Left renal cortex interstitium (tissue), 4 donors: ENCODE measurements at regions not wholly inside any gene's neighbourhood (a gene's known extent, or its start where the extent isn't known, plus 50 kb on each side); places are given as distances from the start of the nearest gene placed in this dataset.

Experiments used
- DNase-seq, 4 donors: peaks; one replicate each; pipeline ENCODE4 v3.0.0-alpha.2; 2013; ENCODE audit warnings: low read depth in 4 of 4, low spot score in 2 of 4, missing footprints in 1 of 4

DNA sequence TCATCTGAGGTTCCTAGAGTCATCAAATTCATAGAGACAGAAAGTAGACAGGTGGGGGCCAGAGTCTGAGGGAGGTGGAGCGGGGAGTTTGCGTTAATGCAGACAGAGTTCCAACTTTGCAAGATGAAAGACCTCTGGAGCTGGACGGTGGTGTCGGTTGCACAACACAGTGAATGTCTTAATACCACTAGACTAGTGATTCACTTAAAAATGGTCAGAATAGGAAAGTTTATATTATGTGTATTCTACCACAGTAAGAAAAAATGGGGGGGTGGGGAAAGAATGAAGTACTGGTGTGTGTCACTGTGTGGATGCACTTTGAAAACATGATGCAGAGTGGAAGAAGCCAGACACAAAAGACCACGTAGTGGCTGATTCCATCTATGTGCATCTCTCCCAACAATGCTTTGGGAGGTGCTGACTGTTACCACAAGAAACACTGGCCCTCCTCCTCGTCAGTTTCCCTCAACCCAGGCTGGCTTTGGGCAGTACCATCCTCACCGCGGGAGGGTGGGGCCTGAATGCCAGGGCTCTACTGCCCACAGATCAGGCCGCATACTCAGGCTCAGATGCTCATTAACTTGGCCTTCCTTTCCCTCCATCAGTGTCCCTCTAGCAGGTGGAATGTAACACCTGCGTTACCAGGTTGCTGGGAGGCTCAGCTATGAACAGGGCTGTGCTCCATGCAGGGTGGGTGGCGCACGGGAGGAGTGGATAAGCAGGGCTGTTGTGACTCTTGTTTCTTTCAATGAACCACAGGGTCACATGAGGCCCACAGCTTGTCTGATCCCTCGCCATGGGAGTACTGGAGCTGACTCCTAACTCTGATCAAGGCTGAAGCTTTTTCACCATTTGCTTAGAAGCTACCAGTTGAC lies 297.0 kb downstream of the CTTN start:
- no peak for DNase-seq

- no peak for DNase-seq
Observed at GRCh38 chr11:70696076-70696475, 297.7 kb downstream of the CTTN start.

GRCh38 chr11:70696564-70696963 lies 298.2 kb downstream of the CTTN start:
- DNase-seq, result no peak

DNA sequence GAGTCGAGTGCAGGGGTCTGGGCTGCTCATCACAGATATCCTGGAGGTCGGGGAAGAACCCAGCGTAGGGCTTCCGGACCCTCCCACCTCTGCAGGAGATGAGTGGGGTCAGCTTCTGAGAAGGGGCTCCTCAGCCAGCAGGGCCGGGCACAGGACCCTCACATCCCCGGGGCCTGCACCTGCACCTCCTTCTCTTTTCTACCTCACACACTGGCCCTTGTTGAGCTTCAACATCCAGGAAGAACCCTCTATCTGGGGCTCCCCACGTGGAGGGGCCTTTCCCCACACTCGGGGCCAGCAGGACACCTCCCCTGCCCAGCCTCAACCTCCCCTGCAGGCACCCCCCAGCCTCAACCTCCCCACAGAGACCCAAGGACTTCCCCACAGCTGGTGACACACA lies 299.4 kb downstream of the CTTN start:
- DNase-seq, result no peak

DNA sequence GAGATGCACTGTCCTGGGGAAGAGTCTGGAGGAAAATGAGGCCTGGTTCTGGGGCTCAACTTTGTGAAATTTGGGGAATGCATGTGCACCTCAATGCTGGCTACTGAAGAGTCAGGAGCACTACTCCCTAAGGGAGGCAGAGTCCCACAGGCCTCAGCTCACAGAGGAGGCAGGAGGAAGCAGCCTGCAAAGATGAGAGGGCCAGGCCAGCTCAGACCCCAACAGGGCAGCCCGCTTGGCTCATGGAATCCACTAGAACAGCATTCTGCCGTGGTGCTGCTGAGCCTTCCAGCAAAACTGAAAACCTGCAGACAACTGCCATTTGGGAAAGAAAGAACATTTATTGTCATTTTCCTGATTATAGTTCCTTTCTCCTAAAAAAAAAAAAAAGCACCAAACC lies 300.5 kb downstream of the CTTN start:
- DNase-seq, result no peak

GRCh38 chr11:70699294-70700221 lies 301.2 kb downstream of the CTTN start:
- no peak for DNase-seq

DNA sequence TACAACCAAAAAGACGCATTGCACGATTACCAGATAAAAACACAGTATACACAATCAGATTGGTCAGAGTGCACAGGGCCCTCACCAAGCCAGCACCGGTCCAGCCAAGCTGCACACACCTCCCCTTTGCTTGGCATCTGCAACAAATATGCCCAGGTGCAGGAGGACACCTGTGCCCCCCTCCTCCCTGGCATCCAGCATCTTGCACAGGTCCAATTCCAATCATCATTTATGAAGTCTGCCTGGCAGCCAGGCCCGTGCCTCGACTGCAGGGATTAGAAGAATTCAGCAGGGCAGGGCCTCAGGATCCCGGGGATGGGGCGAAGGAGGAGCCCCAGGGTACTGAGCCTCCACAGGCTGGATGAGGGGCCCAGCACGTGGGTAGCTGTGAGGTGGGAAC lies 302.1 kb downstream of the CTTN start:
- no peak for DNase-seq

DNA sequence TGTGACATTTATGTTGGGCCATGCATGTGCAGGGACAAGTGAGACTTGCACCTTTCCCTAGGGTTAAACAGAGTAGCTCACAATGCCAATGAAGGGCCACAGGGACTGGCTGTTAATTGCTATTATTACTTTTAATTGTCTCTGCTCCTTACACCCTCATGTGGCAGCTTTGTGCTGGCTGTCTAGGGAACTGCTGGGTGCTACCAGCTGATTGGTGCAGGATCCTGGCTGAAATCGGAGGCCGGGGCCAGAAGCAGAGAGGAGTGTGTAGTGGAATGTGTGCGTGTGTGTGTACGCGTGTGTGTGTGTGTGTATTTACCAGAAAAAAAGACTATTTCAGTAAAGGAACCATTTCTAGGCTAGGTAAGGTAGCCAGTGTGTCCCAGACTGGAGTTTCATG lies 302.5 kb downstream of the CTTN start:
- DNase-seq, result no peak

DNA sequence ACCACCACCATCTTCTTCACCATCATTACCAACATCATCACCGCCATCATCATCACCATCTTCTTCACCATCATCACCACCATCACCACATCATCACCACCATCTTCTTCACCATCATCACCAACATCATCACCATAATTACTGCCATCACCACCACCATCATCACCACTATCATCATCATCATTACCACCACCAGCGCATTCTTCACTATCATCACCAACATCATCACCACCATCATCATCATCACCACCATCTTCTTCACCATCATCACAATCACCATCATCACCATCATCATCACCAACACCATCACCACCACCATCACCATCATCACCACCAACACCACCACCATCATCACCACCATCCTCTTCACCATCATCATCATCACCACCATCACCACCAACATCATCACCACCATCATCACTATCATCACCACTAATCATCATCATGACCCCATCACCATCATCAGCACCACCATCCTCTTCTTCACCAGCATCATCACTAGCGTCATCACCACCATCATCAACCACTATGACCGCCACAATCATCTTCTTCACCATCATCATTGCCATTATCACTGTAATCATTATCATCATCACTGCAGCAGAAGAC lies 303.8 kb downstream of the CTTN start:
- no peak for DNase-seq

GRCh38 chr11:70703141-70704064 lies 305.1 kb downstream of the CTTN start:
- no peak for DNase-seq

GRCh38 chr11:70705097-70705496 lies 306.8 kb downstream of the CTTN start:
- no peak for DNase-seq

GRCh38 chr11:70705930-70706329 lies 307.6 kb downstream of the CTTN start:
- DNase-seq, result no peak

- DNase-seq, result no peak
Observed at GRCh38 chr11:70707821-70708220, 309.5 kb downstream of the CTTN start.

GRCh38 chr11:70709596-70709995 lies 311.3 kb downstream of the CTTN start:
- DNase-seq, result no peak

GRCh38 chr11:70710192-70710591 lies 311.9 kb downstream of the CTTN start:
- DNase-seq, result no peak

GRCh38 chr11:70710601-70711000 lies 312.3 kb downstream of the CTTN start:
- DNase-seq, result no peak

DNA sequence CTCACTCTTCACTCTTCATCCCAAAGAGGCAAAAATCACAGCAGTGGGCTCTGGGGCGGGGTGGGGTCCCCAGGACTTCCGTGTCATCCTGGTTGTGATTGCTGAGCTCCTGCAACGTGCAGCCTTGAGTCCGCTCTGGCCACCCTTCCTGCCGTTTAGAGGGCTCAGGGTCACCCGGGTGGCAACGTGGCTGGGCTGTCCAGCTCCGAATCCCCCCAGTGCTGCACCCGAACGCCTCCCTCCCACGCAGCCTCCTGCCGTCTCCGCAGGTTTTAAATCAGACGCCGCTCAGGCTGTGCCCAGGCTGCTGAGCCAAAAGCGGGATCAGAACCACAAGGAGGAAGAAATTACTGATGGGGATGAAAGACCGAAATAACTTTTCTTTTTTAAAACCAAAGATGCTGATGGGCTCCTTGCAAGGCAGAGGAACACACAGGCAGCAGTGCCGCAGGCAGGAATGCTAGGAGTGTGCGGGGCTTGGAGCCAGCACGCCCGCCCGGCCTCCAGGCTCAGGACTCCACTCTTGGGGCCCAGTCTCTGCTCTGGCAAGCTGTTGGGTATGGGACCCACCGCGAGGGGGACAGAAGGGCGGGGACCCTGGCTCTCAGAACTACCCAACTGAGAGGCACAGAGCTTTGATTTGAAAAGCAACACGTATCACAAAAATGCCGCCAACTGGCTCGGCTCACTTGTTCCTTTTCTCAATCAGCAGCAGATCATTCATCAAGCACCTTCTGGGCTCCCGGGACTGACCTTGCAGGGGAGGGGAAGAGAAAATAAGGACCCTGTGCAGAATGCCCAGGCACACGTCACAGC lies 313.0 kb downstream of the CTTN start:
- no peak for DNase-seq

GRCh38 chr11:70711911-70712185 lies 313.5 kb downstream of the CTTN start:
- no peak for DNase-seq

DNA sequence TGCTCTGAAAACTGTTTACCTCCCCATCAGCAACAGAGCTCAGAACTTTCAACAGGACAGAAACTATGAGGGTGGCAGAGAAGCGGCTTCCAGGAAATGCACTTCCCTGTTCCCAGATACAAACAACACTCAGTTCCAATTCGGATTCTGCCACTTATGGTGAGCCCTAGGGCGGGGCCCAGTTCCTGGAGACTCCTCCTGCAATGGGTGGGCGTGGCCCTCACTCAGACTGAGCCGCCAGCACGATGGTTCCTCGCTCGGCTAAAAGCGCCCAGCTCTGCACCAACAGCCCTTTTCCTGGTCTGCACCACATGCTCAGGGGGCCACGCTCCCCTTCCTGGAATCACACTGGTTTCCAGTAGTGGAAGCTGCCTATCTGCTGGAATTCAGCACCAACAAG lies 314.1 kb downstream of the CTTN start:
- no peak for DNase-seq
